Posterior vena cava (tissue), 2 donors: ENCODE measurements at regions not wholly inside any gene's neighbourhood (a gene's known extent, or its start where the extent isn't known, plus 50 kb on each side); places are given as distances from the start of the nearest gene placed in this dataset.

Source experiments
- DNase-seq: peaks from one replicate; pipeline ENCODE4 v3.0.0-alpha.2; 2020; ENCODE audit warnings: low spot score
- intact Hi-C, 2 donors: fragments of 100-400 bp; cut with DNase I; formaldehyde crosslinking; loops; one replicate each; pipeline versions ENCODE4 v1.14.1 to v1.14.2; 2022 to 2023
- donor health status: DM: yes; HTN: yes; CAD: no.
- donor health status: DM: yes; HTN: yes; CAD: no.

DNA sequence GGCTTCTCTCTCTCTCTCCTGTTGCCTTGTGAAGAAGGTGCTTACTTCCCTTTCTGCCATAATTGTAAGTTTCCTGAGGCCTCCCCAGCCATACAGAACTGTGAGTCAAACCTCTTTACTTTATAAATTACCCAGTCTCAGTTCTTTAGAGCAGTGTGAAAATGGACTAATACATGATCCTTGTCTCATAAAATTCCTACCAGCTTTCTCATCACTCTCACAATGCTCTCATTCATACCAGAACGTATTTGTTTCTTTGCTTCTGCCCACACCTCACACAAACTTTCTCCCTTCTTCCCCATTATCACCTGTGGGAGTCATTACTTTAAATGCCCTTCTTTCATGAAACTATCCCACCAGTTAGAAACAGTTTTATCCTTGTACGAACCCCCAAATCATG, 62.7 kb upstream of the ARHGAP42 start:
- intact Hi-C loops, result loop anchor here in 1 of 2 donors (5.0 kb wide), 1 partner anchor 678 kb away; no protein-coding TSS in a partner anchor
- DNase-seq, result no peak

DNA sequence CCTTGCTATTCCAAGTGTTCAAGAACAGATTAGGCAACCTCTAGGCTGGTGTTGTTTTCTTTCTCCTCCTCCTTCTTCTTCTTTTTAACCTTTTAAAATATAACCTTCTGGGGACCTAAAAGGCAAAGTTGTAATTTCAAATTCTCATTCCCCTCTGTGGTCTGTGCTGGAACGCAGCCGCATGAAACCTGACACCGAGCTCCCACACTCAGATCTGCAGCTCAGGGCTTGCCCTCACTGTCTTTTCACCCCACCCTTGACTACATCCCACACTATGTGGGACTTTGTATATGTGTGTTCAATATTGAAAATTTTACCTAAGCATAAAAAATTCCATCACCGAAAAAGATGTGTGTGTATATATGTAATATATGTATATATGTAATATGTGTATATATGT, 62.0 kb upstream of the ARHGAP42 start:
- DNase-seq, result no peak

DNA sequence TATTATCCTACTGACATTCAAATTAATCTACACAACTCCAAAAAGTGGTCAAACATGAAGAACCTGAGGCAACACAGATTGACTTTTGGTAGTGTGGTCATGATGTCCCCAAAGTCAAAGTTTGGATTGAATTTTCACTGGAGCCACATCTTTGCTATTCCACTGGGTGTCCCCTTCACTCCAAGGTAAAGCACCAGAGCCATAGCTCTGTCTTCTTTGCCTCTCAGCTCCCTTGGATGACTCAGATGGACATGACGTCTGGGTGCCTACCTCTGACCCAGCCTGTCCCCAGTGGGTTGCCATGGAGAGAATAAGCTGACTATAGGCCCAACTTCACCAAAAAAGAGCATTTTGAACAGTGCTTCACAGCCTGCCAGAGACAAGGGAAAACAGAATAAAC, 57.4 kb upstream of the ARHGAP42 start:
- intact Hi-C loops, result no loop called here

More for the DNA sequence above, 62.0 kb upstream of the ARHGAP42 start:
- intact Hi-C loops, result no loop called here

GRCh38 chr11:100630898-100631297, 56.2 kb upstream of the ARHGAP42 start:
- intact Hi-C loops, result no loop called here
- DNase-seq, result no peak

More for the DNA sequence above, 57.4 kb upstream of the ARHGAP42 start:
- DNase-seq, result no peak

- intact Hi-C loops, result no loop called here
Measured at GRCh38 chr11:100631316-100631715, 55.8 kb upstream of the ARHGAP42 start.

GRCh38 chr11:100632941-100633452, 54.1 kb upstream of the ARHGAP42 start:
- intact Hi-C loops, result no loop called here
- peak; percentile 80 for DNase-seq

More at GRCh38 chr11:100631316-100631715, 55.8 kb upstream of the ARHGAP42 start:
- no peak for DNase-seq

DNA sequence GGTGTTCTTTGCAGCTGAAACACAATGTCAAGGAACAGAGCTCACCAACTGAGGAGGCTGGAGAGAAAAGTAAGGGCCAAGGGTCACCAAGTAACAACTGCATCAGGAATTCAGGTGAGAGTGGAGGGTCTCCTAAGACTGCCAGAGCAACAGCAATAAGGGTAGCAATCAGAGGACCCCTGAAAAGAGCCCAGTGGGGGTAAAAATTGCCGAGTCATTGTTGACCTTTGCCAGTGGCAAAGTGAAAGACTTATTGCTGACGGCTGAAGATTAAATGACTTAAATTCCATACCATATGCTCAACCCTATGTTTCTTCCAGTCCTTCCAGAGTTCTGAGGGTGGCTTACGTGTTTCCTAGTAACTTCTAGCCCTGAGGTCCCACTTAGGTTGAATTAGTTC, 51.9 kb upstream of the ARHGAP42 start:
- intact Hi-C loops, result no loop called here
- DNase-seq, result no peak

DNA sequence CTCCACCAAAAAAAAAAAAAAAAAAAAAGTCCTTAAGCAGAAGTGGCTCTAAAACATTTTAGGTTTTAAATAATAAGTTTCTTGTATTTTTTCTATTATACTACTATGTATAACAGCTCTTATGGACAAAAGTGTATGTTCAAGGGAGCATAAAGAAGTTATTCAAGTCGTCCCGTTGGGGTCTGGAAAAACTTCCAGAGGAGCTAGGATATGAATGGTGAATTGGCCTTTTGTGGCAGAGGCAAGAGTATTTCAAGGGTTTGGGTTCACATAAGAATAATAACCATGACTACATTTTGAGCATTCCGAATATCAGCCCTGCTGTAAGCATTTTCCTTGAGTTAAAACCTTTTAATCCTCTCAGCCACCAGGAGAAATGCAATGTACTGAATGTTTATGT, 50.6 kb upstream of the ARHGAP42 start:
- intact Hi-C loops, result no loop called here
- no peak for DNase-seq
